H1 (cell line): ENCODE measurements at regions not wholly inside any gene's neighbourhood (a gene's known extent, or its start where the extent isn't known, plus 50 kb on each side); places are given as distances from the start of the nearest gene placed in this dataset.

ENCODE experiments used
- CTCF ChIA-PET: fragments of 300-600 bp; sonication (Branson Sonifier 250); formaldehyde crosslinking; loops from one replicate; lab custom pipeline; 2021; ENCODE audit not compliant: partially characterized antibody; lab: Charles Lee
- POLR2A ChIA-PET: fragments of 300-600 bp; sonication (Branson Sonifier 250); formaldehyde crosslinking; loops from one replicate; lab custom pipeline; 2021; ENCODE audit warnings: inconsistent platforms; ENCODE audit not compliant: partially characterized antibody; lab: Charles Lee
- DNase-seq, 2 experiments: peaks; one replicate each; pipeline versions ENCODE4 v3.0.0 to v3.0.0-alpha.2; 2010 to 2022; ENCODE audit warnings: low spot score in 2 of 2, low read depth in 1 of 2, mixed read lengths in 1 of 2
- FAIRE-seq: peaks from 2 replicates; lab custom pipeline; 2011; peaks lifted over from hg19 to GRCh38; lab: Jason Lieb, UNC
- H2AFZ ChIP-seq: 2 replicates; pipeline ENCODE4 v1.8.1; 2012; ENCODE audit warnings: low read length, inconsistent platforms
- H2AK5ac ChIP-seq: 2 replicates; pipeline ENCODE4 v1.6.1; 2013; ENCODE audit warnings: low read depth, low read length
- H2BK120ac ChIP-seq: replicated peaks from 2 replicates; pipeline ENCODE3; 2013; ENCODE audit warnings: low read depth, low read length, inconsistent platforms
- H2BK12ac ChIP-seq: 2 replicates; pipeline ENCODE4 v1.6.1; 2013; ENCODE audit warnings: low read depth, low read length
- H2BK15ac ChIP-seq: 2 replicates; pipeline ENCODE4 v1.6.1; 2013; ENCODE audit warnings: low read length
- H2BK20ac ChIP-seq: 2 replicates; pipeline ENCODE4 v1.6.1; 2013; ENCODE audit warnings: low read length
- H2BK5ac ChIP-seq: 2 replicates; pipeline ENCODE4 v1.6.1; 2013; ENCODE audit warnings: low read depth, low read length
- H3K14ac ChIP-seq: 2 replicates; pipeline ENCODE4 v1.6.1; 2013; ENCODE audit warnings: inconsistent platforms; ENCODE audit not compliant: insufficient read length
- H3K18ac ChIP-seq: 2 replicates; pipeline ENCODE4 v1.6.1; 2013; ENCODE audit warnings: low read length; ENCODE audit errors: extremely low read depth
- H3K23ac ChIP-seq: 2 replicates; pipeline ENCODE4 v1.6.1; 2013; ENCODE audit warnings: inconsistent platforms; ENCODE audit not compliant: insufficient read length
- H3K23me2 ChIP-seq: 2 replicates; pipeline ENCODE4 v1.6.1; 2013; ENCODE audit warnings: low read depth, low read length
- H3K27ac ChIP-seq: 2 replicates; pipeline ENCODE4 v1.6.1; 2011; ENCODE audit warnings: low read depth, low read length, inconsistent platforms
- H3K27me3 ChIP-seq, 4 experiments: replicated peaks in 1 of 4; 1 replicate in 1 of 4; 2 replicates in 3 of 4; pipeline versions ENCODE4 v1.6.1 to v1.8.1; 2011 to 2013; ENCODE audit warnings: low read length in 3 of 4, mild to moderate bottlenecking in 3 of 4, inconsistent platforms in 2 of 4, mixed read lengths in 2 of 4, moderate library complexity in 1 of 4; ENCODE audit not compliant: control insufficient read depth in 3 of 4, insufficient read depth in 3 of 4; ENCODE audit errors: extremely low read depth in 1 of 4
- H3K36me3 ChIP-seq, 4 experiments: 2 replicates each; pipeline versions ENCODE4 v1.6.1 to v1.8.1; 2011 to 2013; ENCODE audit warnings: mild to moderate bottlenecking in 4 of 4, low read length in 3 of 4, moderate library complexity in 2 of 4, control low read depth in 1 of 4, inconsistent platforms in 1 of 4; ENCODE audit not compliant: insufficient read depth in 4 of 4, control insufficient read depth in 2 of 4
- H3K4ac ChIP-seq: replicated peaks from 2 replicates; pipeline ENCODE3; 2013; ENCODE audit warnings: low read length, low read depth, mixed read lengths, inconsistent platforms; ENCODE audit not compliant: insufficient read length
- H3K4me1 ChIP-seq, 4 experiments: replicated peaks in 1 of 4; 1 replicate in 1 of 4; 2 replicates in 3 of 4; pipeline versions ENCODE4 v1.6.1 to v1.8.1; 2011 to 2013; ENCODE audit warnings: low read length in 3 of 4, inconsistent platforms in 2 of 4, mixed read lengths in 1 of 4; ENCODE audit not compliant: insufficient read depth in 4 of 4, control insufficient read depth in 3 of 4
- H3K4me2 ChIP-seq, 2 experiments: 2 replicates each; pipeline versions ENCODE4 v1.6.1 to v1.8.1; 2011 to 2013; ENCODE audit warnings: low read depth in 2 of 2, low read length in 2 of 2, control low read depth in 1 of 2, inconsistent platforms in 1 of 2, mild to moderate bottlenecking in 1 of 2; ENCODE audit not compliant: insufficient read depth in 1 of 2
- H3K4me3 ChIP-seq, 4 experiments: fragments of 200-600, 300-600 bp in 1 of 4; sonication (generic), shearing (Covaris generic), sonication (Bioruptor Twin) in 1 of 4; 2 replicates each; pipeline versions ENCODE4 v1.5.1 to v1.8.1; 2011 to 2016; ENCODE audit warnings: low read length in 4 of 4, low read depth in 3 of 4, control low read depth in 2 of 4, inconsistent platforms in 2 of 4, mild to moderate bottlenecking in 2 of 4, mixed read lengths in 1 of 4, moderate library complexity in 1 of 4; ENCODE audit not compliant: insufficient read depth in 2 of 4; ENCODE audit errors: extremely low read depth in 1 of 4
- H3K56ac ChIP-seq: replicated peaks from 2 replicates; pipeline ENCODE3; 2013; ENCODE audit warnings: low read depth, mild to moderate bottlenecking, mixed read lengths, low read length, inconsistent platforms; ENCODE audit not compliant: insufficient read length
- H3K79me1 ChIP-seq: 2 replicates; pipeline ENCODE4 v1.6.1; 2013; ENCODE audit warnings: low read depth, low read length, control low read depth
- H3K79me2 ChIP-seq, 2 experiments: 2 replicates each; pipeline versions ENCODE4 v1.6.1 to v1.8.1; 2012 to 2013; ENCODE audit warnings: low read length in 2 of 2, mild to moderate bottlenecking in 2 of 2, inconsistent platforms in 1 of 2; ENCODE audit not compliant: insufficient read depth in 2 of 2, control insufficient read depth in 1 of 2
- H3K9ac ChIP-seq, 4 experiments: replicated peaks in 1 of 4; 1 replicate in 1 of 4; 2 replicates in 3 of 4; pipeline versions ENCODE4 v1.6.1 to v1.8.1; 2011 to 2013; ENCODE audit warnings: low read depth in 3 of 4, low read length in 3 of 4, control low read depth in 2 of 4, mild to moderate bottlenecking in 2 of 4, moderate library complexity in 2 of 4, inconsistent platforms in 1 of 4; ENCODE audit errors: extremely low read depth in 1 of 4
- H3K9me3 ChIP-seq, 2 experiments: 2 replicates each; pipeline versions ENCODE4 v1.6.1 to v1.8.1; 2012 to 2013; ENCODE audit warnings: mild to moderate bottlenecking in 2 of 2, moderate library complexity in 2 of 2, control low read depth in 1 of 2, inconsistent platforms in 1 of 2, low read depth in 1 of 2, low read length in 1 of 2, mixed read lengths in 1 of 2; ENCODE audit not compliant: insufficient read depth in 2 of 2
- H4K20me1 ChIP-seq, 2 experiments: replicated peaks in 1 of 2; 2 replicates each; pipeline versions ENCODE3 to v1.8.1; 2011 to 2013; ENCODE audit warnings: inconsistent platforms in 2 of 2, low read length in 2 of 2, mild to moderate bottlenecking in 1 of 2; ENCODE audit not compliant: insufficient read depth in 2 of 2, control insufficient read depth in 1 of 2
- H4K5ac ChIP-seq: 2 replicates; pipeline ENCODE4 v1.6.1; 2013; ENCODE audit warnings: low read length, low read depth, mixed read lengths, inconsistent platforms; ENCODE audit not compliant: insufficient read length
- H4K8ac ChIP-seq: 2 replicates; pipeline ENCODE4 v1.8.0; 2013; ENCODE audit warnings: mild to moderate bottlenecking, moderate library complexity, low read length, inconsistent platforms; ENCODE audit not compliant: insufficient read depth; ENCODE audit errors: extremely low read depth
- H4K91ac ChIP-seq: replicated peaks from 2 replicates; pipeline ENCODE3; 2013; ENCODE audit warnings: low read length, mixed read lengths, inconsistent platforms; ENCODE audit not compliant: insufficient read length
- JUND ChIP-seq: IDR thresholded peaks from 2 replicates; pipeline ENCODE4 v1.6.1; 2011; ENCODE audit warnings: mild to moderate bottlenecking, improper control_type of control experiment, low read length
- WGBS, 2 experiments: shearing (Covaris generic) in 1 of 2; methylation state at CpG; one replicate each; pipeline versions ENCODE4 v1.1.6 to v1.1.7; 2013 to 2015; ENCODE audit warnings: low lambda C conversion rate in 2 of 2, mixed read lengths in 2 of 2, inconsistent platforms in 1 of 2, low coverage in 1 of 2, missing lambda C conversion rate in 1 of 2; ENCODE audit not compliant: insufficient replicate concordance in 2 of 2, insufficient coverage in 1 of 2, insufficient read length in 1 of 2; ENCODE audit errors: extremely low coverage in 1 of 2, missing lambda C conversion rate in 1 of 2; 5-methylcytosine and 5-hydroxymethylcytosine counted together

- FAIRE-seq, result no peak
- Histone ChIP-seq H3K79me1 (no peaks in the 10 kb centered on the region), H3K79me2 (no peaks in the 10 kb centered on the region), H2AFZ (no peak overlapping the region), H3K27me3 (no peaks in the 10 kb centered on the region), H2BK20ac (no peak overlapping the region), H3K4me3 (no peak overlapping the region), H3K36me3 (no peaks in the 10 kb centered on the region), H3K9me3 (no peaks in the 10 kb centered on the region)
- no peak for DNase-seq
- no peak for TF ChIP-seq JUND
- TF ChIP-seq, all 59 proteins: peak for 0
- Histone ChIP-seq H2BK5ac (no peak overlapping the region), H3K23ac (no peak overlapping the region), H3K4me2 (no peak overlapping the region), H3K9ac (no peak overlapping the region), H4K5ac (no peak overlapping the region), H2AK5ac (no peak overlapping the region), H2BK120ac (no peak overlapping the region), H3K56ac (no peak overlapping the region), H4K8ac (no peak overlapping the region), H3K4ac (no peak overlapping the region), H2BK12ac (no peak overlapping the region), H3K14ac (no peak overlapping the region), H3K4me1 (peaks cover 0 to 3% (median 1%) of the 10 kb centered on the region in 4 experiments; a peak in 3 of 7 replicates), H2BK15ac (no peak overlapping the region), H3K27ac (no peak overlapping the region), H4K20me1 (no peaks in the 10 kb centered on the region), H3K18ac (no peak overlapping the region), H4K91ac (no peak overlapping the region), H3K23me2 (no peaks in the 10 kb centered on the region)
- 91% methylated on average over 1 of the region's 1 CpG; no CpG with 5 or more reads in 1 of the 2 experiments for WGBS, 2 experiments
- ChIA-PET POLR2A (no interaction called here), CTCF (interaction anchor here (0.7 kb wide), 1 partner anchor 38 kb away, joined by 3 read pairs; no protein-coding TSS in a partner anchor)
Measured at GRCh38 chr2:82279367-82279766, 1974.8 kb upstream of the LRRTM1 start.
